ENCODE measurements at regions not wholly inside any gene's neighbourhood (a gene's known extent, or its start where the extent isn't known, plus 50 kb on each side); places are given as distances from the start of the nearest gene placed in this dataset.

- H3K9me3 ChIP-seq (ENCODE audit: control insufficient read depth in 4 of 4, low read length in 3 of 4) = no peaks in the 10 kb centered on the region
- peaks cover 0 to 5% (median 0%) of the 10 kb centered on the region in 4 donors for H3K4me1 ChIP-seq (ENCODE audit: control insufficient read depth in 4 of 4, insufficient read depth in 4 of 4, low read length in 3 of 4)
- no peak for DNase-seq (ENCODE audit: low spot score)
- H3K27ac ChIP-seq (ENCODE audit: low read depth in 1 of 2, low read length in 2 of 2) = no peak overlapping the region
- no peak overlapping the region for H3K9ac ChIP-seq (ENCODE audit: low read depth in 1 of 2, low read length in 2 of 2)
- TF ChIP-seq MAX (IDR thresholded peaks at IDR 0.05) (no peak), RXRA (IDR thresholded peaks at IDR 0.05) (no peak), CTCF (IDR thresholded peaks at IDR 0.05; ENCODE audit: low read depth, low read length, missing input control) (no peak), REST (IDR thresholded peaks at IDR 0.05) (no peak), RAD21 (IDR thresholded peaks at IDR 0.05) (no peak), FOXA2 (IDR thresholded peaks at IDR 0.05) (no peak), ATF3 (IDR thresholded peaks at IDR 0.05) (no peak), HNF4G (IDR thresholded peaks at IDR 0.05) (no peak), JUND (IDR thresholded peaks at IDR 0.05) (no peak), SP1 (IDR thresholded peaks at IDR 0.05) (no peak), HNF4A (conservative IDR thresholded peaks at IDR 0.05) (no peak), FOXA1 (IDR thresholded peaks at IDR 0.05) (no peak), TAF1 (conservative IDR thresholded peaks at IDR 0.05) (no peak), NR2F2 (IDR thresholded peaks at IDR 0.05) (no peak)
- TF ChIP-seq, protein P1, sequence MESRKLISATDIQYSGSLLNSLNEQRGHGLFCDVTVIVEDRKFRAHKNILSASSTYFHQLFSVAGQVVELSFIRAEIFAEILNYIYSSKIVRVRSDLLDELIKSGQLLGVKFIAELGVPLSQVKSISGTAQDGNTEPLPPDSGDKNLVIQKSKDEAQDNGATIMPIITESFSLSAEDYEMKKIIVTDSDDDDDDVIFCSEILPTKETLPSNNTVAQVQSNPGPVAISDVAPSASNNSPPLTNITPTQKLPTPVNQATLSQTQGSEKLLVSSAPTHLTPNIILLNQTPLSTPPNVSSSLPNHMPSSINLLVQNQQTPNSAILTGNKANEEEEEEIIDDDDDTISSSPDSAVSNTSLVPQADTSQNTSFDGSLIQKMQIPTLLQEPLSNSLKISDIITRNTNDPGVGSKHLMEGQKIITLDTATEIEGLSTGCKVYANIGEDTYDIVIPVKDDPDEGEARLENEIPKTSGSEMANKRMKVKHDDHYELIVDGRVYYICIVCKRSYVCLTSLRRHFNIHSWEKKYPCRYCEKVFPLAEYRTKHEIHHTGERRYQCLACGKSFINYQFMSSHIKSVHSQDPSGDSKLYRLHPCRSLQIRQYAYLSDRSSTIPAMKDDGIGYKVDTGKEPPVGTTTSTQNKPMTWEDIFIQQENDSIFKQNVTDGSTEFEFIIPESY (IDR thresholded peaks at IDR 0.05) = no peak
- H3K4me3 ChIP-seq (ENCODE audit: low read depth in 1 of 3, low read length in 3 of 3) = no peak overlapping the region
- 58% methylated on average over 2 of the region's 2 CpGs for WGBS
- H3K27me3 ChIP-seq (ENCODE audit: control insufficient read depth in 4 of 4, insufficient read depth in 4 of 4, low read length in 3 of 4) = no peaks in the 10 kb centered on the region
- no peaks in the 10 kb centered on the region for H3K36me3 ChIP-seq (ENCODE audit: control insufficient read depth in 4 of 4, insufficient read depth in 3 of 4, low read depth in 1 of 4, low read length in 3 of 4)
These were observed 208.7 kb downstream of the LMX1A start for GRCh38 chr1:165147799-165148198.

- Histone ChIP-seq H3K4me1 (ENCODE audit: control insufficient read depth in 4 of 4, insufficient read depth in 4 of 4, low read length in 3 of 4) (peaks cover 0 to 2% (median 0%) of the 10 kb centered on the region in 4 donors), H3K9ac (ENCODE audit: low read depth in 1 of 2, low read length in 2 of 2) (no peak overlapping the region), H3K4me3 (ENCODE audit: low read depth in 1 of 3, low read length in 3 of 3) (no peak overlapping the region), H3K27me3 (ENCODE audit: control insufficient read depth in 4 of 4, insufficient read depth in 4 of 4, low read length in 3 of 4) (no peaks in the 10 kb centered on the region), H3K27ac (ENCODE audit: low read depth in 1 of 2, low read length in 2 of 2) (no peak overlapping the region), H3K36me3 (ENCODE audit: control insufficient read depth in 4 of 4, insufficient read depth in 3 of 4, low read depth in 1 of 4, low read length in 3 of 4) (no peaks in the 10 kb centered on the region), H3K9me3 (ENCODE audit: control insufficient read depth in 4 of 4, low read length in 3 of 4) (no peaks in the 10 kb centered on the region)
- DNase-seq (ENCODE audit: low spot score) = peak; percentile 58
- 18% methylated on average over 12 of the region's 12 CpGs for WGBS
- TF ChIP-seq RXRA (IDR thresholded peaks at IDR 0.05) (no peak), EGR1 (IDR thresholded peaks at IDR 0.05; ENCODE audit: low read depth in 2 of 2) (no peak), REST (IDR thresholded peaks at IDR 0.05) (no peak), FOXA2 (IDR thresholded peaks at IDR 0.05) (no peak), CTCF (IDR thresholded peaks at IDR 0.05; ENCODE audit: low read depth, low read length, missing input control) (peak; percentile 80), SP1 (IDR thresholded peaks at IDR 0.05) (no peak), NR2F2 (IDR thresholded peaks at IDR 0.05) (no peak), YY1 (IDR thresholded peaks at IDR 0.05) (no peak)
These were observed 211.6 kb downstream of the LMX1A start for GRCh38 chr1:165144757-165145397.

All from liver (tissue), 8 donors.